Ascending aorta (tissue), 2 donors: ENCODE measurements at regions not wholly inside any gene's neighbourhood (a gene's known extent, or its start where the extent isn't known, plus 50 kb on each side); places are given as distances from the start of the nearest gene placed in this dataset.
"Not testable (repeated sequence)": the region's sequence is repeated elsewhere in the genome, so short reads cannot be mapped to it uniquely, and the experiment has no call there.

Experiments
- DNase-seq, 2 donors: peaks; one replicate each; pipeline ENCODE4 v3.0.0-alpha.2; 2019; ENCODE audit warnings: low spot score in 2 of 2
- H3K27ac ChIP-seq, 2 donors: fragments of 200-600 bp; sonication (generic); one replicate each; pipeline ENCODE4 v1.5.1; 2016 to 2017; ENCODE audit warnings: mild to moderate bottlenecking in 1 of 2
- H3K27me3 ChIP-seq: fragments of 200-600 bp; sonication (generic); one replicate; pipeline ENCODE4 v1.5.1; 2017
- H3K36me3 ChIP-seq, 2 donors: fragments of 200-600 bp; sonication (generic); one replicate each; pipeline ENCODE4 v1.5.1; 2016
- H3K4me1 ChIP-seq, 2 donors: fragments of 200-600 bp; sonication (generic); one replicate each; pipeline ENCODE4 v1.5.1; 2016 to 2017; ENCODE audit warnings: mild to moderate bottlenecking in 1 of 2
- H3K4me3 ChIP-seq, 2 donors: fragments of 200-600 bp; sonication (generic); one replicate each; pipeline ENCODE4 v1.5.1; 2016 to 2017; ENCODE audit warnings: mild to moderate bottlenecking in 1 of 2
- H3K9me3 ChIP-seq, 2 donors: fragments of 200-600 bp; sonication (generic); one replicate each; pipeline ENCODE4 v1.5.1; 2016
- intact Hi-C: fragments of 100-400 bp; cut with DNase I; formaldehyde crosslinking; loops from one replicate; pipeline ENCODE4 v1.15.1; 2023
- TF ChIP-seq, protein P1 (sequence below), 3 experiments: fragments of 200-600 bp in 2 of 3; fragments of 450-650 bp in 1 of 3; sonication (generic) in 2 of 3; IDR thresholded peaks; one replicate each; pipeline ENCODE4 v1.5.1; 2016 to 2019; ENCODE audit warnings: antibody characterized with exemption in 3 of 3, mild to moderate bottlenecking in 1 of 3, moderate library complexity in 1 of 3

GRCh38 chr11:134658481-134659225 lies 246.6 kb upstream of the B3GAT1 start:
- no peaks in the 10 kb centered on the region for H3K27me3 ChIP-seq
- H3K4me1 ChIP-seq: no peaks in the 10 kb centered on the region
- H3K4me3 ChIP-seq: no peak overlapping the region
- H3K9me3 ChIP-seq: no peaks in the 10 kb centered on the region
- DNase-seq: peak in 1 of 2 donors; percentile 12
- H3K36me3 ChIP-seq: no peaks in the 10 kb centered on the region
- TF ChIP-seq, protein P1, sequence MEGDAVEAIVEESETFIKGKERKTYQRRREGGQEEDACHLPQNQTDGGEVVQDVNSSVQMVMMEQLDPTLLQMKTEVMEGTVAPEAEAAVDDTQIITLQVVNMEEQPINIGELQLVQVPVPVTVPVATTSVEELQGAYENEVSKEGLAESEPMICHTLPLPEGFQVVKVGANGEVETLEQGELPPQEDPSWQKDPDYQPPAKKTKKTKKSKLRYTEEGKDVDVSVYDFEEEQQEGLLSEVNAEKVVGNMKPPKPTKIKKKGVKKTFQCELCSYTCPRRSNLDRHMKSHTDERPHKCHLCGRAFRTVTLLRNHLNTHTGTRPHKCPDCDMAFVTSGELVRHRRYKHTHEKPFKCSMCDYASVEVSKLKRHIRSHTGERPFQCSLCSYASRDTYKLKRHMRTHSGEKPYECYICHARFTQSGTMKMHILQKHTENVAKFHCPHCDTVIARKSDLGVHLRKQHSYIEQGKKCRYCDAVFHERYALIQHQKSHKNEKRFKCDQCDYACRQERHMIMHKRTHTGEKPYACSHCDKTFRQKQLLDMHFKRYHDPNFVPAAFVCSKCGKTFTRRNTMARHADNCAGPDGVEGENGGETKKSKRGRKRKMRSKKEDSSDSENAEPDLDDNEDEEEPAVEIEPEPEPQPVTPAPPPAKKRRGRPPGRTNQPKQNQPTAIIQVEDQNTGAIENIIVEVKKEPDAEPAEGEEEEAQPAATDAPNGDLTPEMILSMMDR (IDR thresholded peaks at IDR 0.05): no peak
- no peak overlapping the region for H3K27ac ChIP-seq
- intact Hi-C loops: no loop called here

- intact Hi-C loops: no loop called here
- Histone ChIP-seq H3K27me3 (no peaks in the 10 kb centered on the region), H3K27ac (no peak overlapping the region), H3K36me3 (no peaks in the 10 kb centered on the region), H3K4me1 (no peaks in the 10 kb centered on the region), H3K4me3 (no peak overlapping the region), H3K9me3 (no peaks in the 10 kb centered on the region)
- no peak for DNase-seq
- TF ChIP-seq, protein P1 (IDR thresholded peaks at IDR 0.05): no peak
These were observed 245.6 kb upstream of the B3GAT1 start for GRCh38 chr11:134657631-134658030.

DNA sequence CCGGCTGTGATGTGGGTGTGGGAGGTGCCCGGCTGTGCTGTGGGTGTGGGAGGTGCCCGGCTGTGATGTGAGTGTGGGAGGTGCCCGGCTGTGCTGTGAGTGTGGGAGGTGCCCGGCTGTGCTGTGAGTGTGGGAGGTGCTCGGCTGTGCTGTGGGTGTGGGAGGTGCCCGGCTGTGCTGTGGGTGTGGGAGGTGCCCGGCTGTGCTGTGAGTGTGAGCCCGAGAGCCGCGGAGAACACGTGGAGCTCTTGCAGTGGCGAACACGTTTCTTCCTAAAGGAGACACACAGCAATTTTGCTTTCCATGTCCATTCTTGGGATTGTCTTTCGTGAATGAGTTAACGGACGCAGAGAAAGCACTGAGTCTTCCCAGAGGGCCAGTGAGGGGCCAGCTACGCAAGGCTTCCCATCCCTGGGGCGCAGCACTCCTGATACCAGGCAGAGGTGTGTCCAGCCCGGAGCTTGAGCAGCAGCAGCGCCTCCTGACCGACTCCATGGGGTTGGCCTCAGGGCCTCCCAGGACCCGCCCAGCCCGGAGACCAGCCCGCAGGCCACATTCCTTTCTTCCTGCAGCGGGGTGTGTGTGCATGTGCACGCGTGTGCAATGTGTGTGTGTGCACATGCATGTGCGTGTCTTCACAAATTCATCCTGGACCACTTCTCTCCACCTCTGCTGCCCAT lies 245.0 kb upstream of the B3GAT1 start:
- TF ChIP-seq, protein P1 (IDR thresholded peaks at IDR 0.05): no peak
- no peaks in the 10 kb centered on the region for H3K9me3 ChIP-seq
- DNase-seq: peak in 1 of 2 donors; percentile 52
- no peaks in the 10 kb centered on the region for H3K36me3 ChIP-seq
- no peaks in the 10 kb centered on the region for H3K4me1 ChIP-seq
- intact Hi-C loops: no loop called here
- no peak overlapping the region for H3K4me3 ChIP-seq
- H3K27me3 ChIP-seq: no peaks in the 10 kb centered on the region
- no peak overlapping the region for H3K27ac ChIP-seq

DNA sequence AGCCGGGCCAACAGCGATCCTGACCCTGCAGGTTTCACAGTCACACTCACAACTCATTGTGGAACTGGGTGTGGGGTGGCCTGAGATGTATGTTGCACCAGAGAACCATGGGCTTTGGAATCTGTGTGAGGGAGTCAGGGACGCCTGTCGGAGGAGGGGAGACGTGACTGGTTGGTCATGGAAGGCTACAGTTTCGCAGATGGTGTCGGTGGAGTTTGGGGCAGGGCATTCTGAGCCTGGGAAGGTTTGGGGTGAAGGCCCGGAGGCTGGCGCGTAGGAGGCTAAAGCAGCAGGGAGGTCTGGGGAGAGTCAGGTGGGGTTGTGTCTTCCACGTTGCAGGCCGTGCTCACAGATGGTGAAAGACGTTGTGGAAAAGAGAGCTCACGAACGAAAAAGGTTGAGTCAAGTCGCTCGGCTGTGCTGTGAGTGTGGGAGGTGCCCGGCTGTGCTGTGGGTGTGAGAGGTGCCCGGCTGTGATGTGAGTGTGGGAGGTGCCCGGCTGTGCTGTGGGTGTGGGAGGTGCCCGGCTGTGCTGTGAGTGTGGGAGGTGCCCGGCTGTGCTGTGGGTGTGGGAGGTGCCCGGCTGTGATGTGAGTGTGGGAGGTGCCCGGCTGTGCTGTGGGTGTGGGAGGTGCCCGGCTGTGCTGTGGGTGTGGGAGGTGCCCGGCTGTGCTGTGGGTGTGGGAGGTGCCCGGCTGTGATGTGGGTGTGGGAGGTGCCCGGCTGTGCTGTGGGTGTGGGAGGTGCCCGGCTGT lies 244.2 kb upstream of the B3GAT1 start:
- H3K4me1 ChIP-seq, intact Hi-C loops, H3K9me3 ChIP-seq, H3K4me3 ChIP-seq, H3K27me3 ChIP-seq, H3K36me3 ChIP-seq, H3K27ac ChIP-seq: not testable (repeated sequence)
- DNase-seq: peak in 1 of 2 donors; percentile 46

- Histone ChIP-seq H3K9me3 (no peaks in the 10 kb centered on the region), H3K36me3 (no peaks in the 10 kb centered on the region), H3K4me1 (no peaks in the 10 kb centered on the region), H3K27me3 (no peaks in the 10 kb centered on the region), H3K27ac (no peak overlapping the region), H3K4me3 (no peak overlapping the region)
- intact Hi-C loops: no loop called here
- peak in 1 of 2 donors; percentile 50 for DNase-seq
- TF ChIP-seq, protein P1 (IDR thresholded peaks at IDR 0.05): no peak
These were observed 243.3 kb upstream of the B3GAT1 start for GRCh38 chr11:134655189-134655989.
